SU-DHL-6 (cell line): ENCODE measurements at regions not wholly inside any gene's neighbourhood (a gene's known extent, or its start where the extent isn't known, plus 50 kb on each side); places are given as distances from the start of the nearest gene placed in this dataset.

ENCODE experiments used
- H2AFZ ChIP-seq: fragments of 200-600 bp; sonication (generic); 2 replicates; pipeline ENCODE4 v1.6.1; 2014; ENCODE audit warnings: low read depth, mild to moderate bottlenecking, moderate library complexity, mixed read lengths, antibody characterized with exemption, low read length; ENCODE audit not compliant: severe bottlenecking
- H3F3A ChIP-seq: fragments of 200-600 bp; shearing (Covaris generic); 2 replicates; pipeline ENCODE4 v1.6.0; 2016; ENCODE audit warnings: antibody characterized with exemption, mild to moderate bottlenecking; ENCODE audit not compliant: insufficient read depth
- H3K27ac ChIP-seq: fragments of 200-600 bp; sonication (generic); 2 replicates; pipeline ENCODE4 v1.5.1; 2016; ENCODE audit warnings: low read depth, mild to moderate bottlenecking, low read length, moderate library complexity, mixed read lengths
- H3K27me3 ChIP-seq: fragments of 200-600 bp; sonication (generic), shearing (Covaris generic); 2 replicates; pipeline ENCODE4 v1.6.0; 2014; ENCODE audit warnings: mild to moderate bottlenecking, low read length
- H3K36me3 ChIP-seq: fragments of 200-600 bp; sonication (generic); 2 replicates; pipeline ENCODE4 v1.6.1; 2014; ENCODE audit warnings: mild to moderate bottlenecking, low read length, mixed read lengths
- H3K4me2 ChIP-seq: fragments of 300-600, 200-600 bp; shearing (Covaris generic), sonication (generic); 2 replicates; pipeline ENCODE4 v1.6.0; 2014; ENCODE audit warnings: low read length, low read depth, mild to moderate bottlenecking; ENCODE audit not compliant: poor library complexity, severe bottlenecking
- H3K4me3 ChIP-seq: fragments of 200-600 bp; sonication (generic); 2 replicates; pipeline ENCODE4 v1.5.1; 2014; ENCODE audit warnings: antibody characterized with exemption, low read length, mild to moderate bottlenecking, mixed read lengths; ENCODE audit not compliant: insufficient read depth, poor library complexity, severe bottlenecking
- H3K79me2 ChIP-seq: fragments of 200-600 bp; sonication (generic); 2 replicates; pipeline ENCODE4 v1.6.1; 2014; ENCODE audit warnings: mild to moderate bottlenecking, low read length, moderate library complexity; ENCODE audit not compliant: insufficient read depth
- H3K9ac ChIP-seq: fragments of 200-600 bp; sonication (generic); 2 replicates; pipeline ENCODE4 v1.7.0; 2014; ENCODE audit warnings: mild to moderate bottlenecking, low read length
- H3K9me2 ChIP-seq: fragments of 200-600 bp; sonication (generic); replicated peaks from 2 replicates; pipeline ENCODE4 v1.6.1; 2014; ENCODE audit warnings: low read length; ENCODE audit not compliant: insufficient read depth
- H3K9me3 ChIP-seq: fragments of 200-600 bp; sonication (generic); 2 replicates; pipeline ENCODE4 v1.6.1; 2014; ENCODE audit warnings: low read length, mixed read lengths; ENCODE audit not compliant: insufficient read depth
- H4K20me1 ChIP-seq: fragments of 200-600 bp; sonication (generic); 2 replicates; pipeline ENCODE4 v1.6.1; 2014; ENCODE audit warnings: low read depth, mild to moderate bottlenecking, antibody characterized with exemption, low read length, moderate library complexity, mixed read lengths
- CTCF ChIP-seq: fragments of 200-600 bp; sonication (generic); IDR thresholded peaks from one replicate; pipeline ENCODE4 v1.5.1; 2017; ENCODE audit warnings: antibody characterized with exemption, mild to moderate bottlenecking, low read length, moderate library complexity; ENCODE audit not compliant: insufficient read depth, poor library complexity, severe bottlenecking
- EZH2phosphoT487 ChIP-seq: fragments of 200-600 bp; sonication (generic), shearing (Covaris generic); conservative IDR thresholded peaks from 2 replicates; pipeline ENCODE4 v1.6.1; 2018; ENCODE audit warnings: mild to moderate bottlenecking, antibody characterized with exemption, low read length, moderate library complexity, mixed read lengths

GRCh38 chr14:88929656-88930436, 105.4 kb downstream of the TTC8 start:
- Histone ChIP-seq H3K9me2 (no peaks in the 10 kb centered on the region), H3K4me2 (no peak overlapping the region), H3F3A (no peaks in the 10 kb centered on the region)

GRCh38 chr14:88931321-88932110, 107.1 kb downstream of the TTC8 start:
- Histone ChIP-seq H3K79me2 (no peaks in the 10 kb centered on the region), H3K36me3 (no peaks in the 10 kb centered on the region), H4K20me1 (no peaks in the 10 kb centered on the region), H3K4me2 (no peak overlapping the region), H3K4me3 (no peak overlapping the region), H3K27ac (no peak overlapping the region), H3K9me3 (no peaks in the 10 kb centered on the region), H3K27me3 (no peaks in the 10 kb centered on the region), H3K9ac (no peak overlapping the region), H2AFZ (no peak overlapping the region), H3F3A (no peaks in the 10 kb centered on the region), H3K9me2 (no peaks in the 10 kb centered on the region)
- TF ChIP-seq CTCF = no peak

More at GRCh38 chr14:88929656-88930436, 105.4 kb downstream of the TTC8 start:
- H3K36me3 ChIP-seq = no peaks in the 10 kb centered on the region
- TF ChIP-seq EZH2phosphoT487 = no peak
- TF ChIP-seq CTCF = no peak
- no peaks in the 10 kb centered on the region for H4K20me1 ChIP-seq
- H3K27ac ChIP-seq = no peak overlapping the region
- no peak overlapping the region for H3K9ac ChIP-seq
- no peaks in the 10 kb centered on the region for H3K27me3 ChIP-seq
- no peak overlapping the region for H2AFZ ChIP-seq
- H3K9me3 ChIP-seq = no peaks in the 10 kb centered on the region
- no peaks in the 10 kb centered on the region for H3K79me2 ChIP-seq
- H3K4me3 ChIP-seq = no peak overlapping the region

GRCh38 chr14:88933191-88933590, 108.7 kb downstream of the TTC8 start:
- Histone ChIP-seq H3K4me3 (no peak overlapping the region), H4K20me1 (no peaks in the 10 kb centered on the region), H2AFZ (no peak overlapping the region), H3K79me2 (no peaks in the 10 kb centered on the region), H3K9me3 (no peaks in the 10 kb centered on the region), H3F3A (no peaks in the 10 kb centered on the region), H3K27ac (no peak overlapping the region), H3K36me3 (no peaks in the 10 kb centered on the region), H3K9me2 (no peaks in the 10 kb centered on the region), H3K9ac (no peak overlapping the region), H3K27me3 (no peaks in the 10 kb centered on the region), H3K4me2 (no peak overlapping the region)
- TF ChIP-seq CTCF (no peak), EZH2phosphoT487 (no peak)
